ENCODE measurements at regions not wholly inside any gene's neighbourhood (a gene's known extent, or its start where the extent isn't known, plus 50 kb on each side); places are given as distances from the start of the nearest gene placed in this dataset.

- Histone ChIP-seq H3K4me3 (no peak overlapping the region), H3K4me1 (ENCODE audit: insufficient read depth) (peaks cover 26% of the 10 kb centered on the region), H3K4me2 (no peak overlapping the region), H2AFZ (no peak overlapping the region), H3K36me3 (ENCODE audit: insufficient read depth) (no peaks in the 10 kb centered on the region), H3K27ac (ENCODE audit: low read depth) (no peak overlapping the region), H3F3A (replicated peaks; ENCODE audit: low read depth) (no peaks in the 10 kb centered on the region), H3K27me3 (ENCODE audit: insufficient read depth) (no peaks in the 10 kb centered on the region), H3K9me2 (ENCODE audit: insufficient read depth) (no peaks in the 10 kb centered on the region), H4K20me1 (replicated peaks; ENCODE audit: insufficient read depth) (no peaks in the 10 kb centered on the region), H3K79me2 (replicated peaks; ENCODE audit: insufficient read depth) (no peaks in the 10 kb centered on the region)
- Mint-ChIP-seq H3K36me3 (ENCODE audit: low read depth) (peaks cover 14% of the 10 kb centered on the region; the same call in 1 of the 3 replicates), H3K9me3 (peaks cover 18% of the 10 kb centered on the region; the same call in 2 of the 3 replicates), H3K27me3 (ENCODE audit: insufficient read depth, low read depth, poor library complexity) (peaks cover 4% of the 10 kb centered on the region), H3K4me1 (peaks cover 10% of the 10 kb centered on the region), H3K4me3 (no peak overlapping the region), H3K27ac (no peak overlapping the region)
- TF ChIP-seq STAT1 (IDR thresholded peaks at IDR 0.05; ENCODE audit: unreplicated experiment) (no peak), NANOG (IDR thresholded peaks at IDR 0.05; ENCODE audit: borderline replicate concordance) (no peak), CREB1 (CRISPR knock-in tag; IDR thresholded peaks at IDR 0.05; ENCODE audit: low read depth) (no peak), EZH2 (IDR thresholded peaks at IDR 0.05; ENCODE audit: low read depth, unreplicated experiment) (no peak), POLR2AphosphoS5 (IDR thresholded peaks at IDR 0.05; ENCODE audit: low read depth) (no peak), ZNF114 (CRISPR knock-in tag; IDR thresholded peaks at IDR 0.05) (no peak), ETS1 (IDR thresholded peaks at IDR 0.05) (no peak), ZNF331 (CRISPR knock-in tag; IDR thresholded peaks at IDR 0.05; ENCODE audit: low read depth) (no peak), ZNF462 (CRISPR knock-in tag; IDR thresholded peaks at IDR 0.05) (no peak), JUNB (IDR thresholded peaks at IDR 0.05; ENCODE audit: unreplicated experiment) (no peak), EZH2phosphoT487 (IDR thresholded peaks at IDR 0.05; ENCODE audit: unreplicated experiment) (no peak)
- TF ChIP-seq, protein P1, sequence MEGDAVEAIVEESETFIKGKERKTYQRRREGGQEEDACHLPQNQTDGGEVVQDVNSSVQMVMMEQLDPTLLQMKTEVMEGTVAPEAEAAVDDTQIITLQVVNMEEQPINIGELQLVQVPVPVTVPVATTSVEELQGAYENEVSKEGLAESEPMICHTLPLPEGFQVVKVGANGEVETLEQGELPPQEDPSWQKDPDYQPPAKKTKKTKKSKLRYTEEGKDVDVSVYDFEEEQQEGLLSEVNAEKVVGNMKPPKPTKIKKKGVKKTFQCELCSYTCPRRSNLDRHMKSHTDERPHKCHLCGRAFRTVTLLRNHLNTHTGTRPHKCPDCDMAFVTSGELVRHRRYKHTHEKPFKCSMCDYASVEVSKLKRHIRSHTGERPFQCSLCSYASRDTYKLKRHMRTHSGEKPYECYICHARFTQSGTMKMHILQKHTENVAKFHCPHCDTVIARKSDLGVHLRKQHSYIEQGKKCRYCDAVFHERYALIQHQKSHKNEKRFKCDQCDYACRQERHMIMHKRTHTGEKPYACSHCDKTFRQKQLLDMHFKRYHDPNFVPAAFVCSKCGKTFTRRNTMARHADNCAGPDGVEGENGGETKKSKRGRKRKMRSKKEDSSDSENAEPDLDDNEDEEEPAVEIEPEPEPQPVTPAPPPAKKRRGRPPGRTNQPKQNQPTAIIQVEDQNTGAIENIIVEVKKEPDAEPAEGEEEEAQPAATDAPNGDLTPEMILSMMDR (conservative IDR thresholded peaks at IDR 0.05; ENCODE audit: low read depth in 2 of 2): no peak
- TF ChIP-seq, protein P2, sequence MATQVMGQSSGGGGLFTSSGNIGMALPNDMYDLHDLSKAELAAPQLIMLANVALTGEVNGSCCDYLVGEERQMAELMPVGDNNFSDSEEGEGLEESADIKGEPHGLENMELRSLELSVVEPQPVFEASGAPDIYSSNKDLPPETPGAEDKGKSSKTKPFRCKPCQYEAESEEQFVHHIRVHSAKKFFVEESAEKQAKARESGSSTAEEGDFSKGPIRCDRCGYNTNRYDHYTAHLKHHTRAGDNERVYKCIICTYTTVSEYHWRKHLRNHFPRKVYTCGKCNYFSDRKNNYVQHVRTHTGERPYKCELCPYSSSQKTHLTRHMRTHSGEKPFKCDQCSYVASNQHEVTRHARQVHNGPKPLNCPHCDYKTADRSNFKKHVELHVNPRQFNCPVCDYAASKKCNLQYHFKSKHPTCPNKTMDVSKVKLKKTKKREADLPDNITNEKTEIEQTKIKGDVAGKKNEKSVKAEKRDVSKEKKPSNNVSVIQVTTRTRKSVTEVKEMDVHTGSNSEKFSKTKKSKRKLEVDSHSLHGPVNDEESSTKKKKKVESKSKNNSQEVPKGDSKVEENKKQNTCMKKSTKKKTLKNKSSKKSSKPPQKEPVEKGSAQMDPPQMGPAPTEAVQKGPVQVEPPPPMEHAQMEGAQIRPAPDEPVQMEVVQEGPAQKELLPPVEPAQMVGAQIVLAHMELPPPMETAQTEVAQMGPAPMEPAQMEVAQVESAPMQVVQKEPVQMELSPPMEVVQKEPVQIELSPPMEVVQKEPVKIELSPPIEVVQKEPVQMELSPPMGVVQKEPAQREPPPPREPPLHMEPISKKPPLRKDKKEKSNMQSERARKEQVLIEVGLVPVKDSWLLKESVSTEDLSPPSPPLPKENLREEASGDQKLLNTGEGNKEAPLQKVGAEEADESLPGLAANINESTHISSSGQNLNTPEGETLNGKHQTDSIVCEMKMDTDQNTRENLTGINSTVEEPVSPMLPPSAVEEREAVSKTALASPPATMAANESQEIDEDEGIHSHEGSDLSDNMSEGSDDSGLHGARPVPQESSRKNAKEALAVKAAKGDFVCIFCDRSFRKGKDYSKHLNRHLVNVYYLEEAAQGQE (IDR thresholded peaks at IDR 0.05; ENCODE audit: unreplicated experiment): no peak
- DNase-seq (ENCODE audit: low spot score) (no peak), ATAC-seq (no peak)
These were observed 345.8 kb downstream of the SOX9 start for GRCh38 chr17:72466606-72467005.

Data from GM23338 (cell line).